Panc1 (cell line): ENCODE measurements at regions not wholly inside any gene's neighbourhood (a gene's known extent, or its start where the extent isn't known, plus 50 kb on each side); places are given as distances from the start of the nearest gene placed in this dataset.

Experiments used
- ATAC-seq: fragments of 200-7000 bp; cut with Tn5 transposase; 2 replicates; pipeline ENCODE4 v1.9.1; 2020; ENCODE audit warnings: mild to moderate bottlenecking, moderate library complexity
- BruUV-seq: library from RNA; stranded (reverse); fragments of 400-500 nt; replicated peaks from 2 replicates; lab custom pipeline; 2021; lab: Mats Ljungman, UMichigan
- CTCF ChIA-PET: fragments of 300-600 bp; sonication (Branson Sonifier 250); formaldehyde crosslinking; loops from one replicate; lab custom pipeline; 2022; ENCODE audit warnings: antibody characterized with exemption; lab: Charles Lee
- POLR2A ChIA-PET: fragments of 300-600 bp; sonication (Branson Sonifier 250); formaldehyde crosslinking; loops from one replicate; lab custom pipeline; 2022; ENCODE audit warnings: antibody characterized with exemption; lab: Charles Lee
- DNase-seq: peaks from one replicate; pipeline ENCODE4 v3.0.0-alpha.2; 2010; ENCODE audit warnings: low read depth, low spot score
- H3K27ac ChIP-seq: 2 replicates; pipeline ENCODE4 v1.5.1; 2011; ENCODE audit warnings: mild to moderate bottlenecking, low read length, inconsistent platforms
- H3K27me3 ChIP-seq: fragments of 200-500 bp; sonication (Bioruptor generic); 2 replicates; pipeline ENCODE4 v1.6.0; 2014; ENCODE audit warnings: low read length, inconsistent platforms; ENCODE audit not compliant: control insufficient read depth, insufficient read depth
- H3K36me3 ChIP-seq: fragments of 200-500 bp; sonication (Bioruptor generic); 2 replicates; pipeline ENCODE4 v1.5.1; 2014; ENCODE audit warnings: inconsistent platforms, mild to moderate bottlenecking, low read length, moderate library complexity; ENCODE audit not compliant: control insufficient read depth, insufficient read depth
- H3K4me1 ChIP-seq: 2 replicates; pipeline ENCODE4 v1.5.1; 2011; ENCODE audit warnings: inconsistent platforms, mild to moderate bottlenecking, low read length, moderate library complexity; ENCODE audit not compliant: control insufficient read depth, insufficient read depth
- H3K4me3 ChIP-seq, 2 experiments: 2 replicates each; pipeline ENCODE4 v1.5.1; 2011 to 2012; ENCODE audit warnings: low read depth in 2 of 2, low read length in 2 of 2, mild to moderate bottlenecking in 2 of 2, inconsistent platforms in 1 of 2, moderate library complexity in 1 of 2
- H3K9me3 ChIP-seq: fragments of 200-500 bp; sonication (Bioruptor generic); 2 replicates; pipeline ENCODE4 v1.5.1; 2014; ENCODE audit warnings: low read depth, mild to moderate bottlenecking, inconsistent platforms, low read length, moderate library complexity; ENCODE audit not compliant: control insufficient read depth, insufficient read depth
- CTCF ChIP-seq: fragments of 450-650 bp; IDR thresholded peaks from 2 replicates; pipeline ENCODE4 v1.5.1; 2017; ENCODE audit warnings: mild to moderate bottlenecking
- POLR2AphosphoS5 ChIP-seq: IDR thresholded peaks from 2 replicates; pipeline ENCODE4 v1.6.1; 2012; ENCODE audit warnings: mild to moderate bottlenecking, low read depth, low read length, moderate library complexity
- REST ChIP-seq, 2 experiments: IDR thresholded peaks; 2 replicates each; pipeline ENCODE4 v1.6.1; 2011 to 2012; ENCODE audit warnings: low read depth in 2 of 2, control low read depth in 1 of 2, low read length in 1 of 2, mild to moderate bottlenecking in 1 of 2, moderate library complexity in 1 of 2; ENCODE audit not compliant: insufficient read depth in 1 of 2
- SIN3A ChIP-seq: IDR thresholded peaks from 2 replicates; pipeline ENCODE4 v1.6.1; 2012; ENCODE audit warnings: low read depth, mild to moderate bottlenecking, low read length, moderate library complexity, borderline replicate concordance; ENCODE audit not compliant: insufficient read depth
- TCF7L2 ChIP-seq: IDR thresholded peaks from 2 replicates; pipeline ENCODE4 v1.6.1; 2011; ENCODE audit warnings: mild to moderate bottlenecking, low read depth, low read length, inconsistent platforms
- in situ Hi-C: cut with HindIII; loops from 2 replicates; pipeline ENCODE4 v1.10.0; 2016; ENCODE audit warnings: low sequenced_read_pairs, low pct_unique_long_range_greater_than_20kb
- intact Hi-C: fragments of 100-400 bp; cut with micrococcal nuclease; formaldehyde crosslinking; loops from one replicate; pipeline ENCODE4 v1.10.0; 2022; ENCODE audit not compliant: unreplicated experiment

- ChIA-PET POLR2A (no interaction called here), CTCF (interaction anchor here (0.5 kb wide), 1 partner anchor 796 kb away, joined by 4 read pairs; no protein-coding TSS in a partner anchor)
- TF ChIP-seq POLR2AphosphoS5 (no peak), REST (IDR thresholded peaks at IDR 0.05; ENCODE audit: insufficient read depth in 1 of 2, low read depth in 2 of 2, low read length in 1 of 2) (no peak), SIN3A (no peak), TCF7L2 (no peak), CTCF (no peak)
- no peaks in the 10 kb centered on the region for H3K9me3 ChIP-seq
- in situ Hi-C loops (no loop called here), intact Hi-C loops (no loop called here)
- H3K4me3 ChIP-seq = no peak overlapping the region
- H3K4me1 ChIP-seq = no peaks in the 10 kb centered on the region
- H3K27me3 ChIP-seq = peaks cover 31% of the 10 kb centered on the region
- H3K27ac ChIP-seq = no peak overlapping the region
- ATAC-seq (no peak), DNase-seq (no peak)
- no TSS peak for BruUV-seq
- H3K36me3 ChIP-seq = no peaks in the 10 kb centered on the region
Observed at GRCh38 chr11:32161293-32161692, 70.4 kb downstream of the RCN1 start.

GRCh38 chr11:32162351-32162750 is 71.5 kb downstream of the RCN1 start:
- Histone ChIP-seq H3K27ac (no peak overlapping the region), H3K36me3 (no peaks in the 10 kb centered on the region), H3K4me3 (no peak overlapping the region), H3K9me3 (no peaks in the 10 kb centered on the region), H3K27me3 (peaks cover 37% of the 10 kb centered on the region), H3K4me1 (no peaks in the 10 kb centered on the region)
- DNase-seq (no peak), ATAC-seq (no peak)
- in situ Hi-C loops (no loop called here), intact Hi-C loops (no loop called here)
- BruUV-seq = no TSS peak
- POLR2A ChIA-PET = interaction anchor here (0.6 kb wide), 1 partner anchor 80 kb away, joined by 3 read pairs; no protein-coding TSS in a partner anchor
- CTCF ChIA-PET = no interaction called here
- TF ChIP-seq SIN3A (no peak), REST (IDR thresholded peaks at IDR 0.05; ENCODE audit: insufficient read depth in 1 of 2, low read depth in 2 of 2, low read length in 1 of 2) (no peak), CTCF (no peak), TCF7L2 (no peak), POLR2AphosphoS5 (no peak)
